ENCODE measurements at regions not wholly inside any gene's neighbourhood (a gene's known extent, or its start where the extent isn't known, plus 50 kb on each side); places are given as distances from the start of the nearest gene placed in this dataset.
"Not testable (repeated sequence)": the region's sequence is repeated elsewhere in the genome, so short reads cannot be mapped to it uniquely, and the experiment has no call there.

DNA sequence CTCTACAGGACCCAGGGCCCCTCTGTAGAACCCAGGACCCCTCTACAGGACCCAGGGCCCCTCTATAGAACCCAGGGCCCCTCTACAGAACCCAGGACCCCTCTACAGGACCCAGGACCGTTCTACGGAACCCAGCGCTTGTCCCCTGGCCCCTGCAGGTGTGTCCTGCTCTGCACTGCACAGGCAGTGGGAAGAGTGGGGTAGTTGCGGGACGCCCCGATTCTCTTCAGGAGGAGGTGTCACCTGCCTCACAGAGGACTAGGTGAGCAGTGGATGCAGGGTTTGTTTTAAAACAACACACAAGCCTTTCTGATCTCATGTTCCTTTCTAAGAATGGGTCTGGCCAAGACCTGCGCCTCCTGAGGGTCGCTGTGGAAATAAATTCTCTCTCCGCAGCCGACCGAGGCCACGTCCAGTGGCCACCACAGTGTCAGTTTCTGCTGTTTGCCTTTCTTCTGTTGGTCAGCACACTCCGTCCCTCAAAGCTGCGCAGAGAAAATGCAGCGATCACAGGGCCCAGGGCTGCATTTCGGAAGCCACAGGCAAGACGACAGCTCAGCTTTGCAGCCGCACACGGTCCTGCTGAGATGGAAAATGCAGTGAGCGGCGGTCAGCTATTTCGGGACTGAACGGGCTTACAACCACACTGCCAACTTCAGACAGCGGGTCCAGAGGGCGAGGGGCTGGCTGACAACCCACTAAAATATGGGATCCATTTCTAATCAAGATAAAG lies 135.2 kb downstream of the DLL1 start:
- in situ Hi-C loops (cut with MboI; ENCODE audit: low pct_unique_long_range_greater_than_20kb, low sequenced_read_pairs), result no loop called here
- no peak for DNase-seq

DNA sequence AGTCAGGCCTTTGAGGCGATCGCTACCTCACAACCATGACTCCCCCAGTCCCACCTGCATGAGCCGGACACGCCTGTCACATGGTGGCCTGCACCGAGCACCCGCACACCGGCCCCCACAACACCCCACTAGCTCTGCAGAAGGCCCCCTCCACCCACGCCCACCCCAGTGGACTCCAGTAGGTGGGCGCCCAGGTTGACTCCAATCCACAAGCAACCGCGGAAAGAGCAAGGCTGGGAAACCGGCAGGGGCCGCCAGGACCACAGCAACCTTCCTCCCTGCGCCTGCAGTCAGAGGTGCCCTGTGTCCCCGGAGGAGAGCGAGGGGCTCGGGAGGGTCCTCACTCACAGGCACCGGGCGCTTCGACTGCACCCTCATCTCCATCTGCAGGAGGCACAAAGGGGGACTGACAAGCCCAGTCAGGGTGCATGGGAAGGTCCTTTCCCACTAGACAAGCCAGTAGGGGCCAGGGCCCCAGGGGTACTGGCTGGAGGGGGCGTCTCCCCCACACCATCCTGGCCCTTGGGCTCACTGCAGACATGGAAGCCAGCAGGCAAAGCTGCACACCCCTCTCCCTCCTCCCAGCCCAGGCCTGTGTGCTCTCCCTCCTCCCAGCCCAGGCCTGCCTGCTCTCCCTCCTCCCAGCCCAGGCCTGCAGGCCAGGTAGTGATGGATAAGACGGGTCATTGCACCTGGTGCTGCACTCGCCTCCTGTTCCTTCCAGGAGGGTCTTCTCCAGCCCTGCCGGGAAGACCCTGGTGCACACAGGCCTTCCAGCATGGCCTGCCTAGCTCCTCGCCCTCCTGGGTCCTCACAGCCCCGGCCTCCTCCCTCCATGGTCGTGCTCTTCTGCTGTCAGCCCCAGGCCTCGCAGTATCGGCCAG lies 137.2 kb downstream of the DLL1 start:
- DNase-seq, result no peak
- in situ Hi-C loops (cut with MboI; ENCODE audit: low pct_unique_long_range_greater_than_20kb, low sequenced_read_pairs), result no loop called here

DNA sequence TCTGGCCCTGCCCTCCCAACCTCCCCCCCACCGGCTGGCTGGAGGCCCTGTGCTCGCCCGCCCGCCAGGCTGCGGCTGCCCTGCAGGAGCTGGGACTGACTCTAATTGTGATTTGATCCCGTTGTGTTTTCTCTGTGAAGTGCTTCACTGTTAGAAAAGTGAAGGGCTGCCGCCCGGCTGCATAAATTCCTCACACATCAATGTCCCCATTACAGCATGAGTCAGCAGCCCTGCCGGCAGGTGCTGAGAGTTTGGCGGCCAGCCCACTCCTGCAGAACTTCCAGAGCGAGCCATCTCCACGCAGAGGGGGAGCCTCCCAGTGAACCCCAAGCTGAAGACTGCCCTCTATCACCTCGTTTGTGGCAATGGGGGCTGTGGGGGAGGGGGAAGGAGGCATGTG lies 137.9 kb downstream of the DLL1 start:
- DNase-seq, result peak; percentile 39

DNA sequence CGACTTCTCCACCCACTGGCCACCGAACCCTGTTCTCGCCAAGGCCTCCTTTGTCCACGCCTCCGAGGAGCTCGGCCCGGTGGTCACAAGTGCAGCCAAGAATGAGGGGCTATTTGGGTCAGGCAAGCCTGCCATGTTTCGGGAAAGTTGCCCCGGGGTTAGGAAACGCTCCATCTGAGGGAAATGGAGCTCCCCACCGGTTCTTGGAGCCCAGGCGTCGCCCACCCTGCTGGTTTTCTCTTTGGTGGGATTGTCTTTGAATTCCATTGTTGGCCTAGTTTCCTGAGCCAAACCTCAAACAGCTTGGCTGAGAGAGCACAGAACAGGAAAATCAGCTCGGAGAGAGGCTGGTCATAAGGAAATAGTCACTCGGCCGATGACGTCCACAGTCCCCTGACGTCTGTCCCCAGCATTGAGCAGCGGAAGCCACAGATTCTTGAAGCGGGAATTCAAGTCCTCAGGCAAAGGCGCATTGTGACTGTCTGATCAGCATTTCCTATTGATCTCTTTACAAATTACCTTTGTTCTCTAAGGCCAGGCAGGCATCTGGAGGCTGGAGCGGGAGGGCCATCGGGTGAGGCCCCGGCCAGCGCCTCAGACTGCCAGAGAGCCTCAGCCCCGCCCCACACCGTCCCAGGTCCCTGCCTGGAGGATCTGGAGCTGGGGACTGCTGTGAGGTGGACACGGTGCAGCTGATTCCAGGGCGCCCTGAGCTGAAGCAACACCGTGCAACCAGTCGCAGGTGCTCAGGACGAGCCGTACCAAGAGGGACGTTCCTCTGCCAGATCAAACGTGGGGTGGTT lies 138.6 kb downstream of the DLL1 start:
- in situ Hi-C loops (cut with MboI; ENCODE audit: low pct_unique_long_range_greater_than_20kb, low sequenced_read_pairs), result no loop called here
- no peak for DNase-seq

More for the DNA sequence above, 137.9 kb downstream of the DLL1 start:
- in situ Hi-C loops (cut with MboI; ENCODE audit: low pct_unique_long_range_greater_than_20kb, low sequenced_read_pairs), result no loop called here

DNA sequence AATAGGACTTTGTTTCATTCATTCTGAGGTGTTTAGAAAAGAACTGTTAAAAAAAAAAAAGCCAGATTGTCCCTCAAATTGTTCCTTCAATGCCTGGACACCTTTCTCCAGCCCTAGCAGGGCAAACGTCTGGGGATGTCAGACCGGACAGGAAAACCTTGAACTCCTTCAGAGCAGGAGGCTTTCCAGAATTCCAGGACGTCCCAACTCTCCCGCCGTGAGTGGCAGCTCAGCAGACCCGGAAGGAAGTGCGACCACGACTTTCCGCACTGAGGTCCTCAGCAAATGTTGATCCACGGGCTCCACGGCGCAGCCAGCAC lies 139.1 kb downstream of the DLL1 start:
- in situ Hi-C loops (cut with MboI; ENCODE audit: low pct_unique_long_range_greater_than_20kb, low sequenced_read_pairs), result no loop called here
- DNase-seq, result no peak

DNA sequence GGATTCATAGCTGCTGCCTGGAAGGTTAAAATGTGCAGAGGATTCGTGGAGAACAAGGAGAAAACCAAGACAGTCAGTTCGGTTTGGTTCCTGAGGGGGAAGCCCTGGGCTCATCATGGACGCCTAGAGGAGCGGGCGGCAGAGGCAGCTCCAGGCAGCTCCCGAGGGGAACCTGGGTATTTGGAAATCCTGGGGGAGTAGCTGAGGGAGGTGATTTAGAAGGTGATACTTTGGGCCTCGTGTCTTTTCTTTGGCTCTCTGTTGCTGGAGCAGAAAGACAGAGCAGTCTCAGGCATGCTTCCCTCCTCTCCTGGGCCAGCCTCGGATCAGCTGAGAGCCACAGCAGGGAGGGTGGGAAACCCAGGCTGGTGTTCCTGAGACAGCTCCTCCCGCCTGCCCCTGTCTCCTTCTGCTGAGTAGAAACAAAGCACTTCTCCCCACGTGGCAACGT lies 139.5 kb downstream of the DLL1 start:
- no peak for DNase-seq
- in situ Hi-C loops (cut with MboI; ENCODE audit: low pct_unique_long_range_greater_than_20kb, low sequenced_read_pairs), result no loop called here

DNA sequence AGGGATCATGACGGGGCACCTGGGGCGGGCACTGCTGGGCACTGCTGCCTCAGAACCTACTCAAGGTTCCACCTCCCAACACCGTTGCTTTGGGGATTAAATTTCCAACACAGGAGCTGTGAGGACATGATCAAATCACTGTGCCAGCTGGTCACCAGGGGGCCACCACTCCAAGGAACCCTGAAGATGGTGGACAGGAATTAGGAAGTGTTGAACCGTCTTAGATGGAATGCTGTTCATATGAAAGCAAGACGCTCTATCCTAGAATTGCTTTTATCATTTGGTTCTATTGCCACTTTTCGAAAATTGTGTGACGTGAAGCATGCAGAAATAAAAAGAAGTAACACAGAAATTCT lies 140.3 kb downstream of the DLL1 start:
- in situ Hi-C loops (cut with MboI; ENCODE audit: low pct_unique_long_range_greater_than_20kb, low sequenced_read_pairs), result no loop called here
- no peak for DNase-seq

DNA sequence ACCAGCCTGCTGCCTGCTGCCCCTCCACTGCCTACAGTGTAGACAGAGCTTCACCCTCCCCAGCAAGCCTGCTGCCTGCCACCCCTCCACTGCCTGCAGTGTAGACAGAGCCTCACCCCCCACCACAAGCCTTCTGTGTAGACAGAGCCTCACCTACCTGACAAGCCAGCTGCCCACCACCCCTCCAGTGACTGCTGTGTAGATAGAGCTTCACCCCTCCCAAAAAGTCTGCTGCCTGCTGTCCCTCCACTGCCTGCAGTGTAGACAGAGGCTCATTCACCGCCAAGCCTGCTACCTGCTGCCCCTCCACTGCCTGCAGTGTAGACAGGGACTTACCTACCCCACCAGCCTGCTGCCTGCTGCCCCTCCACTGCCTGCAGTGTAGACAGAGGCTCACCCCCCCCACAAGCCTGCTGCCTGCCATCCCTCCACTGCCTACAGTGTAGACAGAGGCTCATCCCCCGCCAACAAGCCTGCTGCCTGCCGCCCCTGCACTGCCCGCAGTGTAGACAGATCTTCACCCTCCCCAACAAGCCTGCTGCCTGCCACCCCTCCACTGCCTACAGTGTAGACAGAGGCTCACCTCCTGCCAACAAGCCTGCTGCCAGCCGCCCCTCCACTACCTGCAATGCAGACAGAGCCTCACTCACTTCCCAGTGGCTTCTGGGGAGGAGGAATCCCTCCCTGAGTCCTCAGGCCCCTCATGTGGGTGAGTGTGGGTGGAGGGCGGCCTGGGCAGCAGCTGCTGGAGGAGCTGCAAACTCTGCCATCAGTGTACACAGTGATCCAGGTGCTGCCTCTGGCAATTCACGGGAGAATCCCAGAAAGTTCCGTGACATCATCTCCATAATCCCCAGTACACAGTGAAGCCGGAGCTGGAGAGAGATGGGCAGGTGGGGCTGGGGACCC lies 140.9 kb downstream of the DLL1 start:
- in situ Hi-C loops (cut with MboI; ENCODE audit: low pct_unique_long_range_greater_than_20kb, low sequenced_read_pairs), result no loop called here
- DNase-seq, result no peak

DNA sequence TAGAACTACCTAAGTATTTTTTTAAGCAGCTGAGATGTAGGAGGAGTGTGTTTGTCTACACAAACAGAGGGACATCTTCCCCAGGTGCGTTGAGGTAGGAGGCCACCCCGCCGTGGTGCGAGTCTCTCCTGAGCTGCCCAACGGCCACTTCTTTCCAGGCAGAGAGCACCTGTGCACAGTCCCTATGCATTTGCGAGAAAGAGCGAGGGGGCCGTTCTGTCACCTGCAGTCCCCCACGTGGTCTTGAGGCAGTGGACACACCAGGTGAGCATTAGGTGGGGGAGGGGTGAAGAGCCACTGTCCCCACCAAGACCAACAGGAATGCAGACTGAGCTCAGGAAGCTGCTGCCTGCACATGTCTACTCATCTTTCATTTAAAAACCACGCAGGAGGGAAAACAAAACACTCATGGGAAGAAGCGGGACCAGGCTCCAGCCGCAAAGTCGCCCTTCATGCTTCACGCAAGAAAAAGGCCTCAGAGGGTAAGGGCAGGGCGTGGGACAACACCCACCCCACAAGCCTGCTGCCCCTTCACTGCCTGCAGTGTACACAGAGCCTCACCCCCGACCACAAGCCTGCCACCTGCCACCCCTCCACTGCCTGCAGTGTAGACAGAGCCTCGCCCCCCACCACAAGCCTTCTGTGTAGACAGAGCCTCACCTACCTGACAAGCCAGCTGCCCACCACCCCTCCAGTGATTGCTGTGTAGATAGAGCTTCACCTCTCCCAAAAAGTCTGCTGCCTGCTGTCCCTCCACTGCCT lies 142.0 kb downstream of the DLL1 start:
- no peak for DNase-seq
- in situ Hi-C loops (cut with MboI; ENCODE audit: low pct_unique_long_range_greater_than_20kb, low sequenced_read_pairs), result no loop called here

DNA sequence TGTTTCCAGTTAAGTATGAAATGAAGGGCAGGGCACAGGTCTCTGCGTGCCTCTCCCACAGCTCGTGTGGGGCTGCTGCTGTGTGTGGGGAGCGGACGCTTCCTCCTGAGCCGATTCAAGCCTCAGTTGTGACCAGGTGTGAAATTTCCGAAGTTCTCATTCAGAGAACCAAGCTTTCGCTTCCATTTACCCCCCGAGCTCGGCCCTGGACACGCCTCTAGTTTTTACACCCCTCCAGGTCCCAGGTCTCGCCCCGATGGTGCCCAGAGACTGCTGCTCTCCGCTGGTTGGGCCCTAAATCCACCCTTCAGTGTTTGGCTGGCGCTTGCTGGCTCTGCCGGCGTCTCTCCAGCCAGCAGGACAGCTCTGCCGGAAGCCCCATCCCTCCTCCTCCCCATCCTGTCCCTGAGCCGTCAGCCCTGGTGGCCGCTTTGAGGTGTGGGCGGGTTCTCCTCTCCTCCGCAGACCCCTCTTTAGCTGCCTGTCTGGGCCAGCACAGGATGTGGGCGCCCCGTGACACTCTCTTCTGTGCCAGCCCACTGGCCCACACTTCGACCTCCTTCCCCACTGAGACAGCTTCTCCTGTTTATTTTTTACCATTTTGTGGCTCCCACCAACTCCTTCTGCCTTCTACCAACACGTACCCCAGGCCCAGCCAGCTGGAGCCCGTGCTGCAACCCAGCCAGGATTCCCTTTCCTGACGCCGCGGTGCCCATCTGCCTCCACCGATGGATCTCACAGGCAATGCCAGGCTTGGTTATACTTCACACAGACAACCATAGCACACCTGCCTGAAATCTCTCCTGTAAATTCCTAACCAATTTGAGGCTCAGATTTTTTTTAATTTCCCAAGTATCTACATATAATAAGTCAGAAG lies 142.8 kb downstream of the DLL1 start:
- peak; percentile 89 for DNase-seq
- in situ Hi-C loops (cut with MboI; ENCODE audit: low pct_unique_long_range_greater_than_20kb, low sequenced_read_pairs), result no loop called here

DNA sequence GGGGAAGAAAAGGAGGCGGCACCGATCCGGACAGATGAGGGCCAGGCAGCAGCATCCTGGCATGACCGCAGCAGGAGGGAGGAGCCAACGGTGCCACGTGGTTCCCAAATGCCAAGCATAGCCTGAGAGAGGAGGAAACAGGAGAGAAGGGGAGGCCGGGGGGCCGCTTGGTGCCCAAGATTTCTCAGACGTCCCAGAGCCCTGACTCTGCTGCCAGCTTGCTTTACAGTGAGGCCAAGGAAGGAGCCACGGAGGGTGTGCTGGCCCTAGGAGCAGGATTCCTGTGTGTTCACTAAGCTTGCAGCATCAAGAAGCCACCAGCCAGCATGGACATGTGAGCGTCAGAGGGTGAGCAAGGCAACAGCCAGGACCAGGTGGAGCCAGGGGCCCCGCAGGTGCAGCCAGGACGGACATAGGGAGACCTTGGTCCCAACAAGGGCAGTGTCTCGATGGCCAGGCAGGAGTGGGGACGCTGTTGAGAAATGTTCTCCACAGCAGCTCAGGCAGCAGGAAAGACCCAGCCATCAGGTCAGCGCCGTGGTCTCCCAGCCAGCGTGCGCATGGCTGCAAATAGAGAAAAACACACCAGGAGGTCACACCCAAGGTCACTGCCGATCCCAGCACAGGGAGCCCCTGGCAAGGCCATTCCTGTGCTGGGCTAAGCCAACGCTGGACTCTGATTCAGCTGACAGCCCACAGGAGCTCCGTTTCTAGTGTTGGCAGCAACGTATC lies 143.7 kb downstream of the DLL1 start:
- in situ Hi-C loops (cut with MboI; ENCODE audit: low pct_unique_long_range_greater_than_20kb, low sequenced_read_pairs), result no loop called here
- no peak for DNase-seq

DNA sequence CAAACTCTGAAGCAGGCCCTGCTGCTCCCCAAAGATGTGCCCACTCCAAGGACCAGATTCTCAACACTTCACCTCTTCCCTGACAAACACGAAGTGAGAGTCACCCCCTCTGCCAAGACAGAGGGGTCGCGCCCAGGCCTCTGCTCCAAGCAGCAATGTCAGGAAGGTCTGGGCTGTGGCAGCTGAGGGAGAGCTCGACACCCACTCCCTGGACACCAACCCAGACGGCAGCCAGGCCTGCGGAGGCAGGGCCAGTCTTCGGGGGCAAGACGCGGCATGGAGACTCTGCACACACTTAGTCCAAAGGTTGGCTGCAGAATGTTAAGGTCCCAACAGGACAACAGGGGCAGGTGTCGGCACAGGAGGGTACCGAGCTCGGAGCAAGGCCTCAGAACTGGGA lies 144.2 kb downstream of the DLL1 start:
- DNase-seq, result no peak
- in situ Hi-C loops (cut with MboI; ENCODE audit: low pct_unique_long_range_greater_than_20kb, low sequenced_read_pairs), result no loop called here

DNA sequence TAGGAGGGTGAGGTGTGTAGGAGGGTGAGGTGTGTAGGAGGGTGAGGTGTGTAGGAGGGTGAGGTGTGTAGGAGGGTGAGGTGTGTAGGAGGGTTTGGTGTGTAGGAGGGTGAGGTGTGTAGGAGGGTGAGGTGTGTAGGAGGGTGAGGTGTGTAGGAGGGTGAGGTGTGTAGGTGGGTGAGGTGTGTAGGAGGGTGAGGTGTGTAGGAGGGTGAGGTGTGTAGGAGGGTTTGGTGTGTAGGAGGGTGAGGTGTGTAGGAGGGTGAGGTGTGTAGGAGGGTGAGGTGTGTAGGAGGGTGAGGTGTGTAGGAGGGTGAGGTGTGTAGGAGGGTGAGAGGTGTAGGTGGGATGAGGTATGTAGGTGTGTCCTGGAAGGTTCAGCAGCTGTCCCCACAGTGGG lies 144.7 kb downstream of the DLL1 start:
- DNase-seq; in situ Hi-C loops (cut with MboI; ENCODE audit: low pct_unique_long_range_greater_than_20kb, low sequenced_read_pairs): not testable (repeated sequence)

DNA sequence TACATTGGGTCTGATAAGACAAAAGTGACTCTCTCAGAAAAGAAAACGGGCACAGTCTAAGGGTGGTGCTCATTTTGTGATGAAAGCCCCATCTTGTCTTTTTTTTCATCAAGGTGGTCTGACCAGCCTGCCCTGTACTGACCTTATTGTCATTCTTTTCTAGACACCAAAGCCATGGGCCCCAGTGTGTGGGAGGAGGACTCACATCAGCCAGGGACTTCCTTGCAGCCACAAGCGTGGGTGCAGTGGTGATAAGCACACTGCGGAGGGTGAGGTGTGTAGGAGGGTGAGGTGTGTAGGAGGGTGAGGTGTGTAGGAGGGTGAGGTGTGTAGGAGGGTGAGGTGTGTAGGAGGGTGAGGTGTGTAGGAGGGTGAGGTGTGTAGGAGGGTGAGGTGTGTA lies 145.2 kb downstream of the DLL1 start:
- in situ Hi-C loops (cut with MboI; ENCODE audit: low pct_unique_long_range_greater_than_20kb, low sequenced_read_pairs), result not testable (repeated sequence)
- DNase-seq, result peak; percentile 32

DNA sequence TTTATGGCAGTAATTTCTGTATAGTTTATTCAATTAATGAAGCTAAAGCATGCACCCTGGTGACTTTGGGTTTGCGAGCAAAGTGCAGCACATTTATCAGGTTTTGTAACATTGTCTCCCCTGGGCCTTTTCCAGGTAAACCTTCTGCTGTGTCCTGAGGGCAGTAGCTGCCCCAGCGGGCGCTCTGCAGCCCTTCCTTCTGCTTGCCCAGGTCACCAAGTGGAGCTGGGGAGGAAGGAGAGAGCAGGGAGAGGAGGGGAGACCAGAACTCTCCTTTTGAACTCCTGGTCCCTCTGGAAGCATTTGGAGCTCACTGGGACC lies 145.6 kb downstream of the DLL1 start:
- in situ Hi-C loops (cut with MboI; ENCODE audit: low pct_unique_long_range_greater_than_20kb, low sequenced_read_pairs), result no loop called here
- no peak for DNase-seq

DNA sequence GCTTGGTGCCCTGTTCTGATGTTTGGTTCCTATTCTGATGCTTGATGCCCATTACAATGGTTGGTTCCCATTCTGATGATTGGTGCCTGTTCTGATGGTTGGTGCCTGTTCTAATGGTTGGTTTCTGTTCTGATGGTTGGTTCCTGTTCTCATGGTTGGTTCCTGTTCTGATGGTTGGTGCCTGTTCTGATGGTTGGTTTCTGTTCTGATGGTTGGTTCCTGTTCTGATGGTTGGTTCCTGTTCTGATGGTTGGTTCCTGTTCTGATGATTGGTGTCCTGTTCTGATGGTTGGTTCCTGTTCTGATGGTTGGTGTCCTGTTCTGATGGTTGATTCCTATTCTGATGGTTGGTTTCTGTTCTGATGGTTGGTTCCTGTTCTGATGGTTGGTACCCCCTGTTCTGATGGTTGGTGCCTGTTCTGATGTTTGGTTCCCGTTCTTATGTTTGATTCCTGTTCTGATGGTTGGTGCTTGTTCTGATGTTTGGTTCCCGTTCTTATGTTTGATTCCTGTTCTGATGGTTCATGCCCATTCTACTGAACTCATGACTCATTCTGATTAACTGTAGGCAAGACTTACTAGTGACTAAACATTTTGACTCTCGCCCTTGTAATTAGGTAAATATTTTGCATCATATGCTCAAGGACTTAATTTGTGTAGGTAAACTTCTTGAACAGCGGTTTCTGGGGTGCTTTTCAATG lies 146.2 kb downstream of the DLL1 start:
- no peak for DNase-seq
- in situ Hi-C loops (cut with MboI; ENCODE audit: low pct_unique_long_range_greater_than_20kb, low sequenced_read_pairs), result no loop called here
